ENCODE measurements at regions not wholly inside any gene's neighbourhood (a gene's known extent, or its start where the extent isn't known, plus 50 kb on each side); places are given as distances from the start of the nearest gene placed in this dataset.

GRCh38 chr5:82351754-82352145 is 73.6 kb upstream of the RPS23 start:
- in situ Hi-C loops (cut with HindIII; ENCODE audit: extremely low pct_ligation_motif_present, low pct_unique_long_range_greater_than_20kb) = loop anchor here (5.0 to 25.0 kb wide), 4 partner anchors 286 to 1211 kb away; partner anchors contain the start of genes TMEM167A and XRCC4
- Histone ChIP-seq H4K20me1 (ENCODE audit: insufficient read depth, low read length) (no peaks in the 10 kb centered on the region), H3K4me2 (ENCODE audit: low read depth, low read length) (no peak overlapping the region), H3K9me3 (ENCODE audit: low read length) (no peaks in the 10 kb centered on the region), H3K9ac (ENCODE audit: insufficient read depth, low read depth, low read length) (no peak overlapping the region), H3K4me3 (replicated peaks in 1 of 3; ENCODE audit: insufficient read depth in 1 of 3, low read depth in 2 of 3, low read length in 3 of 3) (no peak overlapping the region), H3K79me2 (ENCODE audit: insufficient read depth, low read length) (no peaks in the 10 kb centered on the region), H2AFZ (ENCODE audit: low read length) (no peak overlapping the region), H3K27me3 (ENCODE audit: control insufficient read depth in 1 of 2, insufficient read depth in 2 of 2, low read length in 2 of 2) (peaks cover 0 to 7% of the 10 kb centered on the region in 2 experiments; a peak in 1 of 5 replicates), H3K36me3 (replicated peaks in 1 of 2; ENCODE audit: control insufficient read depth in 1 of 2, insufficient read depth in 2 of 2, low read length in 2 of 2) (no peaks in the 10 kb centered on the region), H3K27ac (ENCODE audit: extremely low read length, insufficient read depth, low read length) (no peak overlapping the region), H3K4me1 (ENCODE audit: insufficient read depth, low read length) (peaks cover 22% of the 10 kb centered on the region)
- no TSS peak for BruUV-seq (replicated peaks)
- ChIA-PET CTCF (ENCODE audit: low intra/inter-chr PET ratio, low total read pairs) (interaction anchor here (1.2 to 2.5 kb wide), 3 partner anchors 290 to 1079 kb away, joined by 5 to 10 read pairs (median 9); no protein-coding TSS in a partner anchor), POLR2A (no interaction called here)
- peak; percentile 88 for ATAC-seq
- FAIRE-seq = peak; percentile 81
- DNase-seq (ENCODE audit: low spot score) = peak; percentile 73
- WGBS (ENCODE audit: low lambda C conversion rate) = 4% methylated on average over 2 of the region's 2 CpGs
- intact Hi-C loops (cut with micrococcal nuclease; ENCODE audit: unreplicated experiment) = loop anchor here (1.0 to 10.0 kb wide), 7 partner anchors 143 to 1211 kb away; partner anchors contain the start of genes TMEM167A and XRCC4
- TF ChIP-seq BCL6 (CRISPR knock-in tag; IDR thresholded peaks at IDR 0.05) (peak; percentile 9; the same call in 1 of the 2 replicates), ZNF740 (CRISPR knock-in tag; IDR thresholded peaks at IDR 0.05) (no peak), NR1H2 (CRISPR knock-in tag; IDR thresholded peaks at IDR 0.05; ENCODE audit: borderline replicate concordance, low read depth) (no peak), ZNF709 (CRISPR knock-in tag; IDR thresholded peaks at IDR 0.05) (0 out of 2 replicates have a peak, but pooled peaks have one; percentile 33), GATAD2A (CRISPR knock-in tag; IDR thresholded peaks at IDR 0.05) (0 out of 2 replicates have a peak, but pooled peaks have one; percentile 34), ZNF180 (CRISPR knock-in tag; IDR thresholded peaks at IDR 0.05; ENCODE audit: borderline replicate concordance, low read depth) (no peak), CTCF (CRISPR knock-in tag; IDR thresholded peaks at IDR 0.05) (peak; percentile 88), ATF6 (CRISPR knock-in tag; conservative IDR thresholded peaks at IDR 0.05) (no peak), FOXA3 (CRISPR knock-in tag; IDR thresholded peaks at IDR 0.05) (0 out of 2 replicates have a peak, but pooled peaks have one; percentile 35), SMC3 (IDR thresholded peaks at IDR 0.05; ENCODE audit: low read length) (peak; percentile 83), ZNF280B (CRISPR knock-in tag; IDR thresholded peaks at IDR 0.05; ENCODE audit: borderline replicate concordance) (no peak), ZNF335 (CRISPR knock-in tag; IDR thresholded peaks at IDR 0.05) (no peak), ERF (CRISPR knock-in tag; IDR thresholded peaks at IDR 0.05) (0 out of 2 replicates have a peak, but pooled peaks have one; percentile 33), HOMEZ (CRISPR knock-in tag; IDR thresholded peaks at IDR 0.05; ENCODE audit: low read depth) (no peak), BATF2 (CRISPR knock-in tag; IDR thresholded peaks at IDR 0.05) (no peak), MAFK (conservative IDR thresholded peaks at IDR 0.05 in 1 of 2, IDR thresholded peaks at IDR 0.05 in 1 of 2; ENCODE audit: low read length in 2 of 2) (peak; percentile 61 to 73), TCF7 (IDR thresholded peaks at IDR 0.05; ENCODE audit: low read depth) (no peak), TBL1XR1 (IDR thresholded peaks at IDR 0.05; ENCODE audit: borderline replicate concordance, low read length, partially characterized antibody) (no peak)

Data from HepG2 (cell line).